H9 (cell line): ENCODE measurements at regions not wholly inside any gene's neighbourhood (a gene's known extent, or its start where the extent isn't known, plus 50 kb on each side); places are given as distances from the start of the nearest gene placed in this dataset.
A peak's percentile ranks its signal among the peaks of the same experiment; 100 is the strongest.

Source experiments
- DNase-seq: peaks from one replicate; pipeline ENCODE4 v3.0.0-alpha.2; 2017
- H2AFZ ChIP-seq: one replicate; pipeline ENCODE4 v1.6.1; 2013; ENCODE audit warnings: mild to moderate bottlenecking, low read length, control low read depth, moderate library complexity
- H2AK5ac ChIP-seq: 2 replicates; pipeline ENCODE4 v1.6.1; 2013; ENCODE audit warnings: low read length, control low read depth, mixed read lengths; ENCODE audit not compliant: insufficient read length
- H2BK120ac ChIP-seq: one replicate; pipeline ENCODE4 v1.6.1; 2013; ENCODE audit warnings: low read depth, mild to moderate bottlenecking, low read length, control low read depth, inconsistent platforms; ENCODE audit not compliant: poor library complexity, severe bottlenecking
- H2BK12ac ChIP-seq: 2 replicates; pipeline ENCODE4 v1.6.1; 2013; ENCODE audit warnings: low read length, control low read depth, mixed read lengths, low read depth; ENCODE audit not compliant: insufficient read length
- H2BK15ac ChIP-seq: 2 replicates; pipeline ENCODE4 v1.6.1; 2013; ENCODE audit warnings: low read depth, low read length, control low read depth
- H2BK20ac ChIP-seq: one replicate; pipeline ENCODE4 v1.6.1; 2013; ENCODE audit warnings: low read depth, mild to moderate bottlenecking, low read length, control low read depth, inconsistent platforms; ENCODE audit not compliant: poor library complexity, severe bottlenecking
- H2BK5ac ChIP-seq: 2 replicates; pipeline ENCODE4 v1.6.1; 2013; ENCODE audit warnings: low read length, control low read depth, mixed read lengths; ENCODE audit not compliant: insufficient read length
- H3K14ac ChIP-seq: 2 replicates; pipeline ENCODE4 v1.6.1; 2013; ENCODE audit warnings: low read length, control low read depth; ENCODE audit not compliant: insufficient read depth
- H3K18ac ChIP-seq: 2 replicates; pipeline ENCODE4 v1.6.1; 2013; ENCODE audit warnings: low read depth, mild to moderate bottlenecking, mixed read lengths, low read length, control low read depth; ENCODE audit not compliant: insufficient read length
- H3K23ac ChIP-seq: 2 replicates; pipeline ENCODE4 v1.6.1; 2013; ENCODE audit warnings: low read length, control low read depth, mixed read lengths, low read depth; ENCODE audit not compliant: insufficient read length
- H3K23me2 ChIP-seq: 2 replicates; pipeline ENCODE4 v1.6.1; 2013; ENCODE audit warnings: low read depth, mild to moderate bottlenecking, mixed read lengths, low read length, control low read depth; ENCODE audit not compliant: insufficient read length, poor library complexity, severe bottlenecking
- H3K27ac ChIP-seq: 2 replicates; pipeline ENCODE4 v1.5.1; 2013; ENCODE audit warnings: low read length, control low read depth, mixed read lengths, low read depth; ENCODE audit not compliant: insufficient read length
- H3K27me3 ChIP-seq: 2 replicates; pipeline ENCODE4 v1.6.1; 2013; ENCODE audit warnings: low read length, control low read depth, inconsistent platforms; ENCODE audit not compliant: insufficient read depth
- H3K4ac ChIP-seq: 2 replicates; pipeline ENCODE4 v1.6.1; 2013; ENCODE audit warnings: low read depth, mild to moderate bottlenecking, control low read depth, inconsistent platforms, low read length, moderate library complexity
- H3K4me1 ChIP-seq: 2 replicates; pipeline ENCODE4 v1.6.1; 2013; ENCODE audit warnings: low read length, control low read depth, inconsistent platforms; ENCODE audit not compliant: insufficient read depth
- H3K4me2 ChIP-seq: 2 replicates; pipeline ENCODE4 v1.6.1; 2013; ENCODE audit warnings: low read length, control low read depth, mixed read lengths; ENCODE audit not compliant: insufficient read length, insufficient read depth
- H3K56ac ChIP-seq: 2 replicates; pipeline ENCODE4 v1.6.1; 2013; ENCODE audit warnings: low read depth, mild to moderate bottlenecking, mixed read lengths, low read length, control low read depth; ENCODE audit not compliant: insufficient read length
- H3K79me1 ChIP-seq: 2 replicates; pipeline ENCODE4 v1.6.1; 2013; ENCODE audit warnings: low read depth, mild to moderate bottlenecking, moderate library complexity, low read length, control low read depth, inconsistent platforms; ENCODE audit not compliant: insufficient read depth, poor library complexity, severe bottlenecking
- H3K79me2 ChIP-seq: 2 replicates; pipeline ENCODE4 v1.6.1; 2013; ENCODE audit warnings: low read length, control low read depth, inconsistent platforms; ENCODE audit not compliant: insufficient read depth
- H3K9ac ChIP-seq: 2 replicates; pipeline ENCODE4 v1.6.1; 2013; ENCODE audit warnings: low read length, control low read depth, mixed read lengths; ENCODE audit not compliant: insufficient read length; ENCODE audit errors: extremely low read depth
- H3K9me3 ChIP-seq: one replicate; pipeline ENCODE4 v1.6.1; 2013; ENCODE audit warnings: low read depth, low read length, inconsistent platforms; ENCODE audit not compliant: control insufficient read depth
- H3T11ph ChIP-seq: one replicate; pipeline ENCODE4 v1.6.1; 2013; ENCODE audit warnings: mild to moderate bottlenecking, low read length, control low read depth, inconsistent platforms
- H4K20me1 ChIP-seq: one replicate; pipeline ENCODE4 v1.6.1; 2013; ENCODE audit not compliant: control insufficient read depth, insufficient read length, insufficient read depth
- H4K5ac ChIP-seq: 2 replicates; pipeline ENCODE4 v1.6.1; 2013; ENCODE audit warnings: low read depth, mild to moderate bottlenecking, mixed read lengths, low read length, control low read depth; ENCODE audit not compliant: insufficient read length
- H4K8ac ChIP-seq: replicated peaks from 2 replicates; pipeline ENCODE4 v1.6.1; 2013; ENCODE audit warnings: low read length, control low read depth, mixed read lengths, low read depth; ENCODE audit not compliant: insufficient read length
- H4K91ac ChIP-seq: 2 replicates; pipeline ENCODE4 v1.6.1; 2013; ENCODE audit warnings: low read depth, mild to moderate bottlenecking, moderate library complexity, mixed read lengths, low read length, control low read depth; ENCODE audit not compliant: insufficient read length
- H3K27ac Mint-ChIP-seq, 3 experiments: 2 replicates in 2 of 3; 3 replicates in 1 of 3; pipeline ENCODE4 v1.8.0; 2020 to 2021; ENCODE audit warnings: mixed read lengths in 3 of 3, mild to moderate bottlenecking in 1 of 3, moderate library complexity in 1 of 3
- H3K27me3 Mint-ChIP-seq: 2 replicates; pipeline ENCODE4 v1.8.0; 2021; ENCODE audit warnings: low read depth, mild to moderate bottlenecking, moderate library complexity, mixed read lengths
- H3K36me3 Mint-ChIP-seq, 3 experiments: 2 replicates in 2 of 3; 3 replicates in 1 of 3; pipeline ENCODE4 v1.8.0; 2020 to 2021; ENCODE audit warnings: low read depth in 3 of 3, mixed read lengths in 3 of 3; ENCODE audit not compliant: insufficient read depth in 1 of 3
- H3K4me1 Mint-ChIP-seq, 2 experiments: 2 replicates each; pipeline ENCODE4 v1.8.0; 2020; ENCODE audit warnings: mixed read lengths in 2 of 2
- H3K4me3 Mint-ChIP-seq, 2 experiments: 2 replicates in 1 of 2; 3 replicates in 1 of 2; pipeline ENCODE4 v1.8.0; 2020 to 2021; ENCODE audit warnings: mild to moderate bottlenecking in 2 of 2, mixed read lengths in 2 of 2, moderate library complexity in 1 of 2
- H3K9me3 Mint-ChIP-seq, 2 experiments: 2 replicates in 1 of 2; 3 replicates in 1 of 2; pipeline ENCODE4 v1.8.0; 2020; ENCODE audit warnings: mild to moderate bottlenecking in 2 of 2, mixed read lengths in 2 of 2, moderate library complexity in 1 of 2
- WGBS: extraction: QIAGEN DNeasy Blood & Tissue Kit; methylation state at CpG from one replicate; pipeline ENCODE4 v1.1.7; 2013; ENCODE audit warnings: missing lambda C conversion rate, low lambda C conversion rate, mixed read lengths; ENCODE audit not compliant: insufficient read length; ENCODE audit errors: extremely low coverage; 5-methylcytosine and 5-hydroxymethylcytosine counted together
- TF ChIP-seq, protein P1 (sequence below): fragments of 200-600 bp; sonication (generic); conservative IDR thresholded peaks from 3 replicates; pipeline ENCODE4 v1.8.0; 2021; ENCODE audit warnings: antibody characterized with exemption, mild to moderate bottlenecking

DNA sequence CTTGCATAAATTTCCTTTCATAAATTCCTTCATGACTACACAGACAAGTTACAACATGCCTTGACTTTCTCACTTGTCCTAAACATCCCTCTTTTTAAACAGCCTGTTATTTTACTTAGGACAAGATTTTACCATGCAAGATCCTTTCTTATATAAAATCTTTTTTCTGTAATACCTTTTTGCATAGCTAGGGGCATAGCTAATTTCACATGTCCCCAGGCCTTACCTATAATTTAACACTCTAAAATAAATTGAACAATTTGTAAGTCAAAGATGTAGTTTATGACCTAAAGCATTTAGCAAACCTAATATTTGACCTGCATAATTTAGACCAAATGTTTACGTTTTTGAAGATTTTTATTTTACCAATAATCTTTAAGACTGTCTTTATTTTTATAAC, 396.3 kb upstream of the FSTL5 start:
- no peak overlapping the region for H3K23ac ChIP-seq
- WGBS = no CpG with 5 or more reads among the region's 1 CpG
- H2AK5ac ChIP-seq = no peak overlapping the region
- H4K91ac ChIP-seq = no peak overlapping the region
- DNase-seq = no peak
- TF ChIP-seq, protein P1, sequence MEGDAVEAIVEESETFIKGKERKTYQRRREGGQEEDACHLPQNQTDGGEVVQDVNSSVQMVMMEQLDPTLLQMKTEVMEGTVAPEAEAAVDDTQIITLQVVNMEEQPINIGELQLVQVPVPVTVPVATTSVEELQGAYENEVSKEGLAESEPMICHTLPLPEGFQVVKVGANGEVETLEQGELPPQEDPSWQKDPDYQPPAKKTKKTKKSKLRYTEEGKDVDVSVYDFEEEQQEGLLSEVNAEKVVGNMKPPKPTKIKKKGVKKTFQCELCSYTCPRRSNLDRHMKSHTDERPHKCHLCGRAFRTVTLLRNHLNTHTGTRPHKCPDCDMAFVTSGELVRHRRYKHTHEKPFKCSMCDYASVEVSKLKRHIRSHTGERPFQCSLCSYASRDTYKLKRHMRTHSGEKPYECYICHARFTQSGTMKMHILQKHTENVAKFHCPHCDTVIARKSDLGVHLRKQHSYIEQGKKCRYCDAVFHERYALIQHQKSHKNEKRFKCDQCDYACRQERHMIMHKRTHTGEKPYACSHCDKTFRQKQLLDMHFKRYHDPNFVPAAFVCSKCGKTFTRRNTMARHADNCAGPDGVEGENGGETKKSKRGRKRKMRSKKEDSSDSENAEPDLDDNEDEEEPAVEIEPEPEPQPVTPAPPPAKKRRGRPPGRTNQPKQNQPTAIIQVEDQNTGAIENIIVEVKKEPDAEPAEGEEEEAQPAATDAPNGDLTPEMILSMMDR = peak; percentile 35; the same call in 1 of the 3 replicates
- no peak overlapping the region for H3K4ac ChIP-seq
- no peaks in the 10 kb centered on the region for H3K79me1 ChIP-seq
- no peaks in the 10 kb centered on the region for H3K27me3 ChIP-seq
- no peak overlapping the region for H2BK5ac ChIP-seq
- H2BK15ac ChIP-seq = no peak overlapping the region
- no peak overlapping the region for H2BK20ac ChIP-seq
- no peak overlapping the region for H3K27ac ChIP-seq
- Mint-ChIP-seq H3K27me3 (no peaks in the 10 kb centered on the region), H3K36me3 (peaks cover 0 to 2% (median 0%) of the 10 kb centered on the region in 3 experiments; a peak in 1 of 7 replicates), H3K4me3 (no peak overlapping the region), H3K9me3 (peaks cover 0 to under 1% of the 10 kb centered on the region in 2 experiments; a peak in 1 of 5 replicates), H3K4me1 (peaks cover 10 to 15% of the 10 kb centered on the region in 2 experiments), H3K27ac (no peak overlapping the region)
- H4K20me1 ChIP-seq = no peaks in the 10 kb centered on the region
- no peak overlapping the region for H2BK12ac ChIP-seq
- no peak overlapping the region for H3K4me2 ChIP-seq
- no peak overlapping the region for H4K5ac ChIP-seq
- H3K56ac ChIP-seq = no peak overlapping the region
- no peak overlapping the region for H2BK120ac ChIP-seq
- no peak overlapping the region for H2AFZ ChIP-seq
- H3T11ph ChIP-seq = no peak overlapping the region
- no peaks in the 10 kb centered on the region for H3K9me3 ChIP-seq
- H3K18ac ChIP-seq = no peak overlapping the region
- no peak overlapping the region for H3K9ac ChIP-seq
- peaks cover 7% of the 10 kb centered on the region; the same call in 1 of the 2 replicates for H3K4me1 ChIP-seq
- H3K79me2 ChIP-seq = no peaks in the 10 kb centered on the region
- no peak overlapping the region for H4K8ac ChIP-seq
- no peak overlapping the region for H3K14ac ChIP-seq
- H3K23me2 ChIP-seq = no peaks in the 10 kb centered on the region
